Stimulated activated CD4-positive, alpha-beta T cell treated with anti-CD3 and anti-CD28 coated beads, Interleukin-15, amount 100 ng/mL, for 24 hours (primary cell): ENCODE measurements at regions not wholly inside any gene's neighbourhood (a gene's known extent, or its start where the extent isn't known, plus 50 kb on each side); places are given as distances from the start of the nearest gene placed in this dataset.
"Not testable (repeated sequence)": the region's sequence is repeated elsewhere in the genome, so short reads cannot be mapped to it uniquely, and the experiment has no call there.

ENCODE experiments used
- DNase-seq: peaks from one replicate; pipeline ENCODE4 v3.0.0-alpha.2; 2020

DNA sequence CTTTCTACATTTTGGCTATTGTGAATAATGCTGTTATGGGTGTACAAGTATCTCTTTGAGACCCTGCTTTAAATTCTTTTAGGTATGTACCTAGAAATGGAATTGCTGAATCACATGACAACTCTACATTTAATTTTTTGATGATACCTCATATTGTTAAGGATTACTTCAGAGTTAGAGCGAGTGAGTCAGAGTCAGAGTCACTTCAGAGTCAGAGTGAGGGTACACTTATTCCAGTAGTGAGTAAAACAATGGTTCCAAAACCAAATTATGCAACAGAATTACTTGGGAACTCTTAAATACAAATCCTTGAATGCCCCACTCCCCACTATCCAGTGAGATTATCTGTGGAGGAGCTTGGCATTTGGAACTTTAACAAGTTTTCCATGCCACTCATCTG, 50.3 kb upstream of the SNRK start:
- no peak for DNase-seq

DNA sequence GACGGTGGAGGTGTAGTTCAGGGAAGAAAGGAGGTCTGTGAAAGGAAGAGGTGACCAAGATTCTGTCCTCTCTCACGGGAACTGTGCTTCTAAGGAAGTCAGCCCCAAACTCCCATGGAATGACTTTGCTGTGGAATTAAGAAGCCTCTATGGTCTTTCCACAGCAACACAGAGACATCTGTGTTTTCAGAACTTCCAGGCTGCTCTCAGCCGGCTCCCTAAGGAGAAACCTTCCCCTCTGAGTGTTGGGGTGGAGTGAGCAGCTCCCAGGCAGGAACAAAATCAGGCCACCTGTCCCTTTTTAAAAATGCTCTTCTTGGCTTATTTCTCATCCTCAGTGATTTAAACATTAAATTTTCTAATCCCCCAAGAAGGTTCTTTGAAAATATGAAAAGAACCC, 53.3 kb upstream of the SNRK start:
- no peak for DNase-seq

DNA sequence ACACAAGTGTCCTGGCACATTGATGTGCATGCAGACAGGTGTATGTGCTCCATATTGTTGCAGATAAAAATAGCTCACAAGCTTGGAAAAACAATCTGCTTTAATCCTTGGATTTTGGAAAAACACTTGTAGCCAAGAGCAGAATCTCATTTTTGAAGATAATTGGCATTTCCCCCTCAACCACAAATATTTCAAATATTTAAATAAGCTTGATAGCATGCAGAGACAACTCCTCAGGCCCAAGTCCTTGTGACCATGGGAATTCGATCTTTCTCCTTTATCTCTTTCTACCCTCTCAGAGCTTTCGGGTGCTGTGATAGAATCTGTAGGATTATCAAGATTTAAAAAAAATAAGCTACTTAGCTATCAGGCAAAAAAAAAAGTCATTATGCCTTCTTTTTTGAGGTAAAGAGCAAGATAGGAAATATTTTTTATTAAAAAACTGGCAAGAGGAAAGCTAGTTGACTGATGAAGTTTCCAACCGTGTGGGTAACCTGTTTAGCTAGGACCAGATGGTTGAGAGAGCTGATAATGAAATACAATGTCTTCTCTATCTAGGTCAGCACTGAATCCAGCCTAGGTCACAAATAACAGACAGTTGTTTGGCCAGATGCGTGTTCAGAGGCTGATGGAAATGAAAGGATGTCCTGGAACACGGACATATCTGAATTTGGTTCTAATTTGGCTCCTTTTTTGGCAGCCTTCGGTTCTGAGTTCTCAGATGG, 54.9 kb upstream of the SNRK start:
- DNase-seq, result no peak

DNA sequence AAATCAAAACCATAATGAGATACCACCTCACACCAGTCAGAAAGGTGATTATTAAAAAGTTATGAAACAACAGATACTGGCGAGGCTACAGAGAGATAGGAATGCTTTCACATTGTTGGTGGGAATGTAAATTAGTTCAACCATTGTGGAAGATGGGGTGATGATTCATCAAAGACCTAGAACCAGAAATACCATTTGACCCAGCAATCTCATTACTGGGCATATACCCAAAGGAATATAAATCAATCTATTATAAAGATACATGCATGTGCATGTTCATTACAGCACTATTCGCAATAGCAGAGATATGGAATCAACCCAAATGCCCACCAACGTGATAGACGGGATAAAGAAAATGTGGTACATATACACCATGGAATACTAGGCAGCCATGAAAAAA, 56.5 kb upstream of the SNRK start:
- not testable (repeated sequence) for DNase-seq

DNA sequence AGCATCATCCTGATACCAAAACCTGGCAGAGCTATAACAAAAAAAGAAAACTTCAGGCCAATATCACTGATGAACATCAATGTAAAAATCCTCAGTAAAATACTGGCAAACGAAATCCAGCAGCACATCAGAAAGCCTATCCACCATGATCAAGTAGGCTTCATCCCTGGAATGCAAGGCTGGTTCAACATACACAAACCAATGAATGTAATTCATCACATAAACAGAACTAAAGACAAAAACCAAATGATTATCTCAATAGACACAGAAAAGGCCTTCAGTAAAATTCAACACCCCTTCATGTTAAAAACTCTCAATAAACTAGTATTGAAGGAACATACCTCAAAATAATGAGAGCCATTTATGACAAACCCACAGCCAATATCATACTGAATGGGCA, 58.7 kb upstream of the SNRK start:
- not testable (repeated sequence) for DNase-seq

DNA sequence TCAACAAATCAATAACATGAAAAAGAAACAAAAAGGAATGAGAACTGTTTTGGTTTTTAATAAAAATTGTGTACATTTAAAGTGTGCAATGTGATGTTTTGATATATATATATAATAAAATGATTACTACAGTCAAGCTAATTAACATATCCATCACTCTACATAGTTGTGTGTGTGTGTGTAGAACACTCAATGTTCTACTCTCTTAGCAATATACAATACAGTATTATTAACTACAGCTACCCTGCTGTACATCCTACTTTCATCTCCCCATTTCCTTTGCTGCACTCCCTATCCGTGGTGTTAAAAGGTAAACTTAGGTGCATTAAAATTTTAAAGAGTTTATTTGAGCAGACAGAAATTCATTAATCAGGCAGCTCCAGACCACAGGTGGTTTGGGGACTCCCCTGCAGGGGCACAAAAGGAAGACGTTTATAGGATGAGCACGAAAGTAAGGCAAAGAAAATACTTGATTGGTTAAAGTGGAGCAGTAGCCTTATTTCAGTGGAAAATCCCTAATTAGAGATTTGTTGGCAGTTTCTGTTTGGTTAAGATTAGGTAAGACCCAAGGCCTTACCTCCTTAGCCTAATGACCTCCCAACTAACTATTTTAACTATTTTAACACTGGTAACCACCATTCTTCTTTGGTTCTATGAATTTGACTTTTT, 61.8 kb upstream of the SNRK start:
- DNase-seq, result no peak

DNA sequence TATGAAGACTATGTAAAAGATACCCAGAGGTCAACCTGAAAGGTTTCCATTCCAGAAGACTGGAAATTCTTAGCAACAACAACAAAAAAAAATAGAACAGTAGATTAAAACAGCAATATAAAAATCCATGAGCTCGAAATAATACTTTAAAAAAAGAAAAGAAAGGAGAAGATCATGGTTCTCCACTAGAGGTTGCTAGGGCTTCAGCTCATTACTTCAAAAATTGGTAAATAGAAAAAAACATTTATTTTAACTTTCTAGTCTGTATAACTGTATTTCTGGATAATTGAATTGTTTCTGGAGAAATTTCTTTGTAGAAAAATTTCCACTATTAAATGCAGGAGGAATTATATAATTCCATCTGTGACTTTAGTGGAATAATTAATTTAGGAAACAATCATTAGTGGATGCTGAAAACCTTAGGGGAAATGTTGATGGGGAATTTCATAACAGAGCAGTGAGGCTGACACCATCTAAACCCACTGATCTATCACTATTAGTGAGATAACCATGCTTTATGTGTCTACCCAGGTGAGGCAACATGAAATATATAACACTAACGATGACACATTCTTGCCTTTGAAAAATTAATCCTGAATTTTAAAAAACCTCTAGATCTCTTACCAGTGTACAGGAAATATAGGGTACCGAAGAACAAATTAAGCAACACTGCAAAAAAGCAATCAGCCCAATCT, 62.5 kb upstream of the SNRK start:
- DNase-seq, result no peak

DNA sequence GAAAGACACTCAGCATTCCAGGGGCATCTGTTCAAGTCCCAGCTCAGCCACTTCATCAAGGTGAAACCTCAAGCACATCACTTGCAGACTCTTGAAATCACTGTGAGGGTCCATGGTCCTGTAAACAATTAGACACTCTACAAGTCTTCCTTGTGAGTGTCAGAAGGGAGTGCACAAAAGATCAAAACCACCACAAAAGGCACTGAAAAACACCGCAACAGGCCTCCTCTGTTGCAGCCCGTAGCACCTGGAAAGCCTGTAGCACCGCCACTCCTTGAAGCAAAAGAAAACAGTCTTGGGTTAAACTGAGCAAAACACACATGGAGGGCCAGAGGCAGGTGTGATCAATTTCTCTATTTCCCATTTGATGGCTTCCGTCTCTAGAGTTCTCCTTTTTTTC, 63.8 kb upstream of the SNRK start:
- no peak for DNase-seq

DNA sequence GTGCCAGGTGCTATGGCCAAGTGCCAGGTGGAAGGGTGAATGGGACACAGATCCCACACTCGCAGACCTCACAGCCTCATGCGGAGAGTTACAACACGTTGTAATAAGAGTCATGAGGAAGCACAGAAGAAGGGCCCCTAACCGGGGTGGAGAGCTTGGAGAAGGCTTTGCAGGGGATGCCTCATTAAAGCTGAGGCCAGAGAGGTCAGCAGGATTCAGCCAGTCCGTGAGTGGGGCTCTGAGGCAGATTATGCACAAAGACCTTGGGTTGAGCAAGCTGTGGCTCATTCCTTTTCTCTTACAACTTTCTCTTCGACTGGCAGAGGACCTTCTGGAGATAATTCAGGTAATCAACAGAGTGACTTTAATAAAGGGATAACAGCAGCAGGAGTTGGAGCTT, 65.3 kb upstream of the SNRK start:
- no peak for DNase-seq

DNA sequence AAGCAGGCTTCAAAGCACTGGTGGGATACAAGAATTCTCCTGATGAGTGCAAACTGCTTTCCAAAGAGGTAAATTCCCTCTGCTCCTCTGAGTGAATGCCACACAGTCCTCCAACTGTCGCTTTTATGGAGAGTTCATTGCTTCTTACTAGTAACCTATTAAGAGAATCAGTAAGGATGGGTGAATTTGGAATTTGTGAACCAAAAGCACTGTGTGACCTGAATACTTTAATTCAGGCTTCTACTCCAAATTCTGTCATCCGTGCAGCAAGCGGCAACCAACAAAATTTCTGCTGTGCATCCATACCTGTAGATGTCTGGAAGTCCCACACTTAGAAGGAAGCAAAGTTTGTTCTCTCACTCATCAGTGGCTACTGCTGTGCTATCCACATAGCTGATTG, 66.7 kb upstream of the SNRK start:
- DNase-seq, result no peak

DNA sequence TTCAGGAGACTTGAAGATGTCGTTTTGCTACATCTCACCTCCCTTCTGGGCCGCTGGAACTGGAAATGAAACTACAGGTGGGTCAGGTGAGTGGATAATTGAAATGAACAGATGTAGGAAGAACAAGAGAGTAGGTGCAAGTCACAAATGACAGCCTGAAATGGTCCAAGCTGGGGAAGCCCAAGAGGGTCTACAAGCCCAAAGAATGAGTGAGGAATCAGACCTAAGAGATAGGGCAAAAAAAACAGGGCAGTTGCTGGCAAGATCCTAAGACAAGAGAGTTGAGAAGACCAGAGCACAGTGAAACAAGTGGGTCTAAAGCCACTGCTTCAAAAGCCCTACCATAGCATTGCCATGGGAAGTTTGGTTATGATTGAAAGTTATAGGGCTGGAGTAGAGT, 67.4 kb upstream of the SNRK start:
- DNase-seq, result no peak

DNA sequence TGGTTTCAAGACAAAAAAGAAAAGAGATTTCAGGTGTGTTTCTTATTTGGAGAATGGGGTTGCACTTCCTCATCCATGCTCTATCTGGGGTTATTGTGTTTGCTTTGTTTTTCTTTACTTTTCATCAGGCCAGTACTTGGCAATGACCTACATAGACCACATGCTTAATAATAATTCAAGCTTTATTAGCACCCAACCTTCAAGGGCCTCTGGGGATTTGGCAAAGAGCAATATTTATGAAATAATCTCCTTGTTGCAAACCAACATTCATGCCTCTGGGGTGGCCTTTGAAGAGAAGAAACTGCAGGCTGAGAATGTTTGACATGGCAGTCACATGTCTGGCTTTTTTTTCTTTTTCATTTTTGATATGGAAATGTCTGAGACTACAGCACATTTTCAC, 68.2 kb upstream of the SNRK start:
- no peak for DNase-seq

DNA sequence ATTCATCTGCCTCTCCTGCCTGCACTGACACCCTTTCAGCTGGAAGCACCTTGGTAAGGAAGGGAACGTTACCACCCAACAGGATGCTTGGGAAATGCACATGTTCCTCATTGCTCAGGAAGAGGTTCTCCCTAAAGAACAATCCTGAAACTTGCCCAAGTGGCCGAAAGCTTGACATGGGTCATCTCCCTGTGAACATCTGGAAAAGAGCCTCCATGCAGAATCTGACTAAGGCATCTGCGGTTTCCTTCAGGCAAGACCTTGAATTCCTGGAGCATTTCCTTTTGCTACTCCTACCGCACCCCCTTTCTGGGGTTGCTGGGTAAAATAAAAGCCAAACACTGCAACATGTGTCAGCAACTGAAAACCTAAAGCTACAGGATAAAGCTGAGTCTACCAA, 68.7 kb upstream of the SNRK start:
- DNase-seq, result no peak

DNA sequence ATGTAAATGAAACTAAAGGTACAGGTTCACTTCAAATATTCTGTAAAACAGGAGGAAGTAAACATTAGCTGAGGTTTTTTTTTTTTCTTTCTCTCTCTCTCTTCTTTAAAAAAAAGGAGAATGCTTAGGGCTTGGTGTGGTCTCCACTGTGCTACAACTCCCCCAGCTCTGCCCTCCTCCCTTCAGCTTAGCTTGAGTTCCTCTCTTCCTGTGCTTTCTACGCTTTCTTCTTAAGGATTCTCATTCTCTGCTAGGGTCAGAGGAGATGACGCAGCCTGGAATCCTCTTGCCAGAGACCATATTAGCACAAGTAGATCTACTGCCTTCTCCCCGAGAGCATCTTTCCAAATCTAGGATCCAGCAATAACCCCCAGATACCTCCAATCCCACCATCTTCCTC, 69.1 kb upstream of the SNRK start:
- no peak for DNase-seq

DNA sequence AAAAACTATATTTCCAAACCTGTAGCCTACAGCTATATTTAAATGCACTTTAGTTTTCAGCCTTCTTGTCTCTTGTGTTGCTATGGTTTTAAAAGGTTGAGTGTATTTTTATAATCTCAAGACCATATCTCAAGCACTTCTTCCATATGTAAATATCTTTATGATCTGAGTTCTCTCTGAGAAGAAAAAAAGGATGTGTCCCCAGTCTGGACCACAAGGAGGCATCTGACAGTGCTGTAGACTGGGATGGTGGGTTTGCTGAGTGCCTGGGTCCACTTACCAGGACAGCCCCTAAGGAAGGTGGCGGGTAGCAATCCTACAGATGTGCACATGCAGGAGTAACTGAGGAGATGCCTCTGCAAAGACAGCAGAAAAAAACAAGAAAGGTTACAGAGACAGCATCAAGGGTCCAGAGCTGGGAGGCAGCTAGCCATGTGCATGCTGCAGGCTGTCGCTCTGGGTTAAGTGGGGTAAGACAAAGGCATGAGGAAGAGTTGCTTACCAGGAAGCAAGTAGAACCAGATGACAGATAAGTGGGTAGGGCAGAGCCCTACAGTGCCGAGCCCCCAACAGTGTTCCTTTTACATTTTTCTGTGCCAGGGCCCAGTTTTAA, 70.6 kb upstream of the SNRK start:
- DNase-seq, result no peak

DNA sequence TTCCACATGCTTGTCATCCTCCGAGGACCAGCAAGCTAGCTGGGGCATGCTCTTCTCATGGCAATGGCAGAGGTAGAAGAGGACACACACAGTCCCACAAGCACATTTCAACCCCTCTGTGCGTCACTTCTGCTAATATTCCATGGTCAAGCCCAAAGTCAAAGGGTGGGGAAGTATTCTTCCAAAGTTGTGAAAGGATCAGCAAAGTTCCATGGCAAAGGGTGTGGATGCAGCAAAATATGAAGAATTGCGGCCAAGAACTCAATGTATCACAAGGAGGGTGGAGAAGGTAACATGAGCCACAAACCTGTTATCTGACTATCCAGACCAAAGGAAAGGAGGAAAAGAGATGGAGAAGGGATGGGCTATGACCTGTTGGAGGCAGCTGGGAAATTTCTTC, 71.2 kb upstream of the SNRK start:
- DNase-seq, result no peak

DNA sequence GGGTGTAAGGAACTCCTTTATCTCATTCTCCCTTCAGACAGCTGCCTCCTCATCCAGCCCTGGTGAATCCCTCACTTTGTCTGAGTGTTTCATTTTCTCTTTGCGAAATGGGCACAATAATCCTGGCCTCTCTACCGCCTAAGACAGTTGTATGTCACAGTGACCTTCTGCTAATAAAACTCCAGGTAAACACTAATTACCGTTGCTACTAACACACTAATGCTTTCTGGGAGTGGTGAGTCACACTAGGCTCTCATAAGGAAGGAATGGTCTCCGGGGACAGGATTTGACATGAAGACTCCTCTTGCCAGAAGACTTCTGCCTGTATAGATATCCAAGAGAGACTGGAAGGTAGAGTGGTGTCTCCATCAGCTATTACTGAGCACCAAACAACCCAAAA, 71.7 kb upstream of the SNRK start:
- no peak for DNase-seq

DNA sequence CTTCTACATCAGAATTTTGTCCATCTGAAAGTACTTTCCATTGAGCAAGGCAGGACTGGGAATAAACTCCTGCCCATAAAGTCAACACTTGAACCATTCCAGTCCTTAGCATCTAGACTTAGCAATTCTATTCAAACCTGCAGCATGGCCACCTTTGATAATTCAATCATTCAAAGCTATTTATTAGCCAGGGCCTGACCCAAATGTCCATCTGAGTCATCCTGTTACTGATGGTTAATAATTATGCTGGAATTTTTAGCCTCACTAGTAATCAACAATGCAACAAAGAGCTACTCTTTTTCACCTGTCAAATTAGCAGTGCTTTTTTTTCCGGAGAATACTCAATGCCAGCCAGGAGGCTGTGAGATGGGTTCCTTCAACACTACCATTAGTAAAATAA, 72.7 kb upstream of the SNRK start:
- DNase-seq, result no peak

DNA sequence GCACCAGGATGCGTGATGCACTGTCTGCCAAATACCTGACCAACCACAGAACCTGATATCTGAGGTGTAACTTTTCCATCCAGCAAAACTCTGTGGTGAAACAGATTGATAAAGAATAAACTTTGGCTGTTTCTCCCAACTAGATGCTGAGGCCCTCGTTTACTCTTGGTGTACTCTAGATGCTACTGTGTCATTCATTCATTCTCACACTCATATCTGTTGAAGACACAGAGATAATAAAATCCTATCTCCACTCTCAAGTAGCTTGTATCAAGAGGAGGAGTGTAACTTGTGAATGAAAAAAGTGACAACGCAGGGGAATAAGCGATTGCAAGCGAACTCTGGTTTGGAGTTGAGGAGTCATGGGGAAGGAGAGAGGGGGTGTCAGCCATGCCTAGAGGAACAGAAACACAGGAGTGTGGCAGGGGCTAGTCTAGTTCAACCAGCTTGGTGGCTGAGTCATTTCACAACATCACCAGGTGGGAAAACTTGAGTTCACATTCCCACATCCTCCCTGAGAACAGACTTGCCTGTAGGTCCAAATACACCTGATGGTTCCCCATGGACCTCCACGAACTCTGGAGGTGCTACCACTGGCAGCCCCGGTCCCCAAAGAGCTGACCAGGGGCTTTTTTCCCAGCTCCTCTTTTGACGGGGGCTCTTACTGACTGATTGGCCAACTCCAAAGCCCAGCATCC, 73.3 kb upstream of the SNRK start:
- DNase-seq, result no peak

DNA sequence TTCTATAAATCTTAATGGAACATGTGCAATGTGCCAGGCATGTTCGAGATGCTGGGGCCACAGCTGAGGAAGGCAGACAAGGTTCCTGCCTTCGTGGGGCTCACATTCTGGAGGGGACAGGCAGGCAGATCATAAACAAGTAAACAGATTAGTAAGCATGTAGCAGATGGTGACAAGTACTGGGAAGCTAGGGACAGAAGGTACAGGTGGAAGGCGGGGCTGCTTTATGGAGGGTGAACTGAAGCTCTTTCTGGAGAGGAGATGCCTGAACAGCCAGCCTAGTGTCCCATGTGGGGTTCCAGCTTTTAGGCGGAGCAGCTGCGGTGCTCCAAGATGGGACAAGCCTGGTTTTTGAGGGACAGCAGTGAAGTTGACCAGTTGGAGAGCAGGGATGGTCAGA, 74.7 kb upstream of the SNRK start:
- no peak for DNase-seq

DNA sequence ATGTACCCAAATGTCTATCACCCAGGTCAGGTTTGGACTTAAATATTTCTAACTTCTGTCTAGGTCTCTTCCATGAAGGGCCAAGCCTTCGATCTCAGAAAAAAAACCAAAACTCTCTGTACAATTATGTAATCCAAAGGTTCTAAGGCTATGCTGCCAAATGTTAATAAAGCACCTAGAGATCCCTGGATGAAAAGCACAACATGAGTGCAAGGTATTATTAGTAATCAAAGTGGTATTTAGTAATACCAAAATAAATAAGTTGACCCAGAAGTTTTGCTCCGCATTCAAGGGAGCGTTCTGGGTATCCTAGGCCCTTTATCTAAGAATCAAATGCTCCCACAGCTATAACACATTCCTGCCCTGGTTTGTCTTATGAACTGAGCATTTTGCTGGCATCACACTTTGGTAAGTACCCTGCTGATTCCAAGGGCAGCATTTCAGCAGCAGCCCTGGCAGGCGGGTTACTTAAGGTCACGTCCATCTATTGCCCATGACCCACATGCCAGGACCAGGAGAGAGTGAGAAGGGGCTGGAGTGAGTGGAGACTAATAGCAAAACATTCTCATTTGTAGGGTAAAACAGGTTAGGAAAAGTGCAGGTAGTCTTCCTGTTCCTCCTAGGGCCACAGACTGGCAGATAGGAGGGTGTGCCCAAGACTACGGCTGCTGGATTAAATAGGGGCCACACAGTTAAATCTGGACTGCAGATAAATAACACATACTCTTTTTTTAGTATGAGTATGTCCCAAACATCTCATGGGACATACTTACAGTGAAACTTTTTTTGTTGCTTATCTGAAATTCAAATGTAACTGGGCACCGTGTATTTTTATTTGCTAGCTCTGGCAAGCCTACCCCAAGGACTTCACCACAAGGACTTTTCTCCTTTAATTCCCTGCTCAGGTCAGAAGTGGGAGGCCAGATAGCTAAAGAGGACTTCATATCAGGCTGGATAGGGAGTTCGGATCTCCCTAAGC, 76.0 kb upstream of the SNRK start:
- DNase-seq, result no peak

DNA sequence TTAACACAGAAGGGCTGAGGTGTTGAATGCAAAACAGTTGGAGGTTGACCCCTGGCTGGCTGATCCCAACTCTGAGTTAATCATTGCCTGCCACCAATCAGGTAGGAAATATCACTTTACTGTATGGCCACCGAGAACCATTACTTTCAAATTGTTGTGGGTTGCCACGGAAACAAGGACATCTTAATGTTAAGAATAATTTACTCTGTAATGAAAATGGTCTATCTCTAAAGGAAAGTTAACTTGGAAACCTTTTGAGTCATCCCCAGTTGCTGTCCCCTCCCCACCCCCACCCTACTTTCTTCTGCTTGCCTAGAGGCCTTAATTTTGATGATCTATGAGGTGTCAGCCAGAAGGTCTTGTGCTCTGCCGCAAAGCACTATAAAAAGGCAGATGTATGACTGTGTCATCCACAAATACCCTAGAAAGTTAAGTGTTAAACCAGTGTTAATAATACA, 78.7 kb upstream of the SNRK start:
- no peak for DNase-seq
